HG03045 (cell line): ENCODE measurements at regions not wholly inside any gene's neighbourhood (a gene's known extent, or its start where the extent isn't known, plus 50 kb on each side); places are given as distances from the start of the nearest gene placed in this dataset.

Experiments used
- ATAC-seq: cut with Tn5 transposase; IDR thresholded peaks from one replicate; pipeline ENCODE4 v1.9.1; 2021; ENCODE audit warnings: mild to moderate bottlenecking, moderate library complexity; ENCODE audit not compliant: unreplicated experiment

- ATAC-seq: no peak
Measured at GRCh38 chr5:8376478-8376877, 507.5 kb downstream of the MTRR start.

GRCh38 chr5:8381972-8382371 lies 513.0 kb downstream of the MTRR start:
- ATAC-seq: no peak

GRCh38 chr5:8382456-8382855 lies 513.5 kb downstream of the MTRR start:
- ATAC-seq: no peak

- no peak for ATAC-seq
Measured at GRCh38 chr5:8383616-8384015, 514.7 kb downstream of the MTRR start.

- ATAC-seq: no peak
Measured at GRCh38 chr5:8386719-8387288, 517.9 kb downstream of the MTRR start.

GRCh38 chr5:8391911-8392310 lies 523.0 kb downstream of the MTRR start:
- ATAC-seq: no peak

GRCh38 chr5:8393240-8393639 lies 524.3 kb downstream of the MTRR start:
- ATAC-seq: no peak

- ATAC-seq: no peak
Measured at GRCh38 chr5:8394965-8395364, 526.0 kb downstream of the MTRR start.

GRCh38 chr5:8396246-8396645 lies 527.3 kb downstream of the MTRR start:
- no peak for ATAC-seq

- no peak for ATAC-seq
Measured at GRCh38 chr5:8396756-8397155, 527.8 kb downstream of the MTRR start.

- ATAC-seq: no peak
Measured at GRCh38 chr5:8399471-8399870, 530.5 kb downstream of the MTRR start.

GRCh38 chr5:8408258-8408657 lies 539.3 kb downstream of the MTRR start:
- no peak for ATAC-seq

GRCh38 chr5:8410618-8411017 lies 541.7 kb downstream of the MTRR start:
- ATAC-seq: no peak

- no peak for ATAC-seq
Measured at GRCh38 chr5:8413975-8414374, 545.0 kb downstream of the MTRR start.

GRCh38 chr5:8417316-8418048 lies 548.5 kb downstream of the MTRR start:
- no peak for ATAC-seq

GRCh38 chr5:8418049-8418426 lies 549.1 kb downstream of the MTRR start:
- ATAC-seq: no peak

- no peak for ATAC-seq
Measured at GRCh38 chr5:8429778-8430758, 561.1 kb downstream of the MTRR start.

GRCh38 chr5:8434501-8434900 lies 565.6 kb downstream of the MTRR start:
- ATAC-seq: no peak

- ATAC-seq: no peak
Measured at GRCh38 chr5:8436924-8437323, 568.0 kb downstream of the MTRR start.

GRCh38 chr5:8445139-8445538 lies 576.2 kb downstream of the MTRR start:
- ATAC-seq: no peak

GRCh38 chr5:8446179-8446578 lies 577.2 kb downstream of the MTRR start:
- peak; percentile 56 for ATAC-seq

GRCh38 chr5:8456846-8457186 lies 587.9 kb downstream of the MTRR start:
- ATAC-seq: no peak
